GM18511 (cell line): ENCODE measurements at regions not wholly inside any gene's neighbourhood (a gene's known extent, or its start where the extent isn't known, plus 50 kb on each side); places are given as distances from the start of the nearest gene placed in this dataset.

Experiments used
- ATAC-seq: cut with Tn5 transposase; IDR thresholded peaks from one replicate; pipeline ENCODE4 v1.9.1; 2021; ENCODE audit warnings: mild to moderate bottlenecking, moderate library complexity; ENCODE audit not compliant: unreplicated experiment

GRCh38 chr2:42963452-42964068, 171.2 kb upstream of the HAAO start:
- no peak for ATAC-seq

- peak; percentile 55 for ATAC-seq
These were observed 170.1 kb upstream of the HAAO start for GRCh38 chr2:42962508-42962953.

- no peak for ATAC-seq
These were observed 169.6 kb upstream of the HAAO start for GRCh38 chr2:42961961-42962360.

- no peak for ATAC-seq
These were observed 169.0 kb upstream of the HAAO start for GRCh38 chr2:42961385-42961811.

GRCh38 chr2:42960842-42961180, 168.4 kb upstream of the HAAO start:
- ATAC-seq = no peak

GRCh38 chr2:42960002-42960841, 167.8 kb upstream of the HAAO start:
- ATAC-seq = no peak

GRCh38 chr2:42959234-42960001, 167.0 kb upstream of the HAAO start:
- ATAC-seq = no peak

- no peak for ATAC-seq
These were observed 166.4 kb upstream of the HAAO start for GRCh38 chr2:42958741-42959233.

- ATAC-seq = no peak
These were observed 165.5 kb upstream of the HAAO start for GRCh38 chr2:42957861-42958301.

GRCh38 chr2:42957109-42957860, 164.9 kb upstream of the HAAO start:
- ATAC-seq = no peak

- ATAC-seq = no peak
These were observed 162.0 kb upstream of the HAAO start for GRCh38 chr2:42954227-42954962.

GRCh38 chr2:42953216-42953615, 160.8 kb upstream of the HAAO start:
- ATAC-seq = no peak

- ATAC-seq = no peak
These were observed 159.0 kb upstream of the HAAO start for GRCh38 chr2:42951263-42951938.

GRCh38 chr2:42949125-42949524, 156.7 kb upstream of the HAAO start:
- ATAC-seq = no peak

GRCh38 chr2:42947809-42948600, 155.6 kb upstream of the HAAO start:
- no peak for ATAC-seq

GRCh38 chr2:42944779-42945415, 152.5 kb upstream of the HAAO start:
- no peak for ATAC-seq

GRCh38 chr2:42942990-42943493, 150.7 kb upstream of the HAAO start:
- ATAC-seq = no peak
